ENCODE measurements at regions not wholly inside any gene's neighbourhood (a gene's known extent, or its start where the extent isn't known, plus 50 kb on each side); places are given as distances from the start of the nearest gene placed in this dataset.

- Histone ChIP-seq H3K4me1 (peaks cover 0 to 31% (median 0%) of the 10 kb centered on the region in 12 donors), H3K4me3 (peak overlapping the region in 1 of 12 donors; percentile 2), H3K27me3 (no peaks in the 10 kb centered on the region), H3K27ac (peak overlapping the region in 1 of 12 donors; percentile 85), H3K9me3 (no peaks in the 10 kb centered on the region), H3K36me3 (no peaks in the 10 kb centered on the region)
- ATAC-seq: no peak
- intact Hi-C loops (cut with DNase I): no loop called here
- WGBS, 4 donors: 77 to 85% (median 78%) methylated on average over 5 of the region's 5 CpGs
- TF ChIP-seq CTCF (IDR thresholded peaks at IDR 0.05) (no peak), POLR2A (IDR thresholded peaks at IDR 0.05) (no peak)
- no peak for DNase-seq
Observed at GRCh38 chr6:6798448-6798860, 209.9 kb downstream of the LY86 start.

GRCh38 chr6:6801005-6801335 lies 212.4 kb downstream of the LY86 start:
- WGBS, 4 donors: 88 to 96% (median 91%) methylated on average over 6 of the region's 6 CpGs
- intact Hi-C loops (cut with DNase I): no loop called here
- Histone ChIP-seq H3K4me1 (peaks cover 0 to 35% (median 0%) of the 10 kb centered on the region in 12 donors), H3K36me3 (no peaks in the 10 kb centered on the region), H3K4me3 (no peak overlapping the region), H3K27me3 (no peaks in the 10 kb centered on the region), H3K9me3 (no peaks in the 10 kb centered on the region), H3K27ac (peak overlapping the region in 1 of 12 donors; percentile 85)
- no peak for DNase-seq
- TF ChIP-seq CTCF (IDR thresholded peaks at IDR 0.05) (no peak), POLR2A (IDR thresholded peaks at IDR 0.05) (no peak)
- ATAC-seq: no peak

DNA sequence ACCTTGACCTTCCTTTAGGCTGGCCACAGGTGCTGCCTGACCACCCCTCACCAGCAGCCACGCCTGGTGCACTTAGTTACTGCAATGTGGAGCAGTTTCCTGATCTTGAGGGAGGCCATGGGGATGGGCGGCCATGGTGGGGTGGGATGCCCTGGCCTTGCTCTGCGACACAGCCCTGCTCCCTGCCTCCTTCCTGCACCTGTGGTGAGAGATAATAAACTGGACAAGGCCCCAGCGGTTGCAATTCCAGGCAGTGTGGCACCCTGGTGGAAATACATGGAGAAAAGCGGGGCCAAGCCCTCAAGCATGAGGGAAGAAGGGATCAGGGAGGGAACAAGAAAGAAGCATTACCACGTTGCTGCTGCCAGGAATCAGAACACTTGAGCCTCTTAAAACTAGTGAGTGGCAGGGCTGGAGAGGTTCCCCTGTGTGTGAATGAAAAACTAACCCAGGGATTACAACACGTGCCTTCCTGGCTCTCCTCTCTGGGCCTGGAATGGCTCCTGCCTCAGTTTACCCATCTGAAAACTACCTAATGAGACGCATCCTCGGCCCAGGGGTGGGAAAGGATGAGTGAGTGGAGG lies 213.2 kb downstream of the LY86 start:
- Histone ChIP-seq H3K36me3 (no peaks in the 10 kb centered on the region), H3K27ac (peak overlapping the region in 1 of 12 donors; percentile 85), H3K4me1 (peaks cover 0 to 39% (median 2%) of the 10 kb centered on the region in 12 donors), H3K27me3 (no peaks in the 10 kb centered on the region), H3K4me3 (no peak overlapping the region), H3K9me3 (no peaks in the 10 kb centered on the region)
- no peak for TF ChIP-seq POLR2A (IDR thresholded peaks at IDR 0.05)
- no peak for TF ChIP-seq CTCF (IDR thresholded peaks at IDR 0.05)
- DNase-seq (no peak), ATAC-seq (no peak)
- 82 to 87% (median 84%) methylated on average over 9 of the region's 9 CpGs for WGBS, 4 donors
- intact Hi-C loops (cut with DNase I): no loop called here

DNA sequence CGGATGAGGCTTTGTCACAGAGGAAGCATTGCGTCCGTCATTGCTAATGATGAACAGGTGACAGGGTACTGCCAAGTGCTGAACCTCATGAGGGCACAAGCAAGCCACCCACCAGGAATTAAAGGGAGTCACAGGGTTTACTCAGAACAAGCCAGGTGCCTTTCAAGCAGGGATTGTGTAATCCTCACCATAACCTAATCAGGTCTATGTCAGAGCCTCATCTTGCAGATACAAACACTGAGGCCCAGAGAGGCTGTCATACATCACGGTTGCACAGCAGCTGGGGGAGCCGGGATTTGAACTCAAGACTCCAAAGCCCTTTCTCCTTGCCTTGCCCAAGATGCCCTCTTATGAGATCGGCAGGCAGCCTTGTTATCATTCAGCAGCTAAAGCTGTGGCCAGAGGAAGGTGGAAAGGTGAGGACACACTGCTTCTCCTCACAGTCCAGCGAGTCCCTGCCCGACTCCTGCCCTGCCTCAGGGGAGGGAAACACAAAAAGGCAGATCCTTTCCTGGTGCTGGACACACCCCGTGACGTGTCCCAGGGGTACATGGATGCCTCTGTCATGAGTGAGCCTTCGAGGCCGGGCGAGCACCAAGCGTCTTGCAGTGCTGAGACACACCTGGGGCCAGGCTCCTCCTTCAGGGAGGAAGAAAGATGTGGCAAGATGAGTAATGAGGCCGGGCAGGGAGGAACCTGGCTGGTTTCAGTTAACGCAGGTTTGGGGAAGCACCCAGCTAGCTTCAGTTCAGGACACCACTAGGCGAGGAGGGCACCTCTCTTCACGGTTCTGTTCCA lies 214.9 kb downstream of the LY86 start:
- Histone ChIP-seq H3K4me1 (peaks cover 0 to 38% (median 15%) of the 10 kb centered on the region in 12 donors), H3K27ac (no peak overlapping the region), H3K4me3 (no peak overlapping the region), H3K27me3 (no peaks in the 10 kb centered on the region), H3K9me3 (no peaks in the 10 kb centered on the region), H3K36me3 (no peaks in the 10 kb centered on the region)
- DNase-seq (no peak), ATAC-seq (no peak)
- intact Hi-C loops (cut with DNase I): no loop called here
- TF ChIP-seq POLR2A (IDR thresholded peaks at IDR 0.05) (no peak), CTCF (IDR thresholded peaks at IDR 0.05) (no peak)
- 83 to 90% (median 88%) methylated on average over 18 of the region's 18 CpGs for WGBS, 4 donors

All from heart left ventricle (tissue), 16 donors.